Mucosa of rectum (tissue), 2 donors: ENCODE measurements at regions not wholly inside any gene's neighbourhood (a gene's known extent, or its start where the extent isn't known, plus 50 kb on each side); places are given as distances from the start of the nearest gene placed in this dataset.

Experiments used
- H3K27ac ChIP-seq, 2 donors: one replicate each; pipeline ENCODE4 v1.7.0; 2013; ENCODE audit warnings: inconsistent platforms in 2 of 2, low read depth in 2 of 2, low read length in 2 of 2
- H3K27me3 ChIP-seq, 2 donors: one replicate each; pipeline ENCODE4 v1.7.0; 2013; ENCODE audit warnings: low read length in 2 of 2; ENCODE audit not compliant: control insufficient read depth in 2 of 2, insufficient read depth in 2 of 2
- H3K36me3 ChIP-seq, 2 donors: one replicate each; pipeline ENCODE4 v1.7.0; 2013; ENCODE audit warnings: low read length in 2 of 2; ENCODE audit not compliant: control insufficient read depth in 2 of 2, insufficient read depth in 2 of 2
- H3K4me1 ChIP-seq, 2 donors: one replicate each; pipeline ENCODE4 v1.7.0; 2013; ENCODE audit warnings: low read length in 2 of 2, mild to moderate bottlenecking in 1 of 2; ENCODE audit not compliant: control insufficient read depth in 2 of 2, insufficient read depth in 2 of 2
- H3K4me3 ChIP-seq, 2 donors: one replicate each; pipeline ENCODE4 v1.7.0; 2013; ENCODE audit warnings: low read length in 2 of 2
- H3K9ac ChIP-seq, 2 donors: one replicate each; pipeline ENCODE4 v1.7.0; 2013; ENCODE audit warnings: low read length in 2 of 2, low read depth in 1 of 2, mild to moderate bottlenecking in 1 of 2
- H3K9me3 ChIP-seq, 2 donors: one replicate each; pipeline ENCODE4 v1.7.0; 2013; ENCODE audit warnings: low read length in 2 of 2; ENCODE audit not compliant: control insufficient read depth in 2 of 2
- donor health status: healthy.
- donor health status: Normal muscosa, but diverticular disease.

DNA sequence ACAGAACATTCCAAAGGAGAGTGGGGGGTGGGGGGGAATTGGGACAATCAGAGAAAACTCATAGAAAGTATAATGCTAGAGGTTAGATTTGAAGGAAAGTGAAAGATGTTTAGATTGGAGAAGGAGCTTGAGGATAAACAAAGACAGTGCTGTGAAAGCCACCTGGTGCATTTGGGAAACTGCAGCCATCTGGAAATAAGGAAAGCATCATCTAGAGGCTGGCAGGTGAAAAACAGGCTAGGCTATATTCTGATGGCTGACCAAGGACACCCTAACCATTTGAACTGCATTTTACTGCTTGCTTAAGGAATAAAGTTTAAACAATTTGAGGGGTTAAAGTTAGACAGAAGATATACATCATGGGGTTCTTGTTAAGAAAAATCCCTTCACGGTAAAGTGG, 296.4 kb downstream of the CETN3 start:
- no peak overlapping the region for H3K4me3 ChIP-seq
- no peaks in the 10 kb centered on the region for H3K27me3 ChIP-seq
- H3K9me3 ChIP-seq, result no peaks in the 10 kb centered on the region
- H3K27ac ChIP-seq, result no peak overlapping the region
- H3K4me1 ChIP-seq, result no peaks in the 10 kb centered on the region
- H3K36me3 ChIP-seq, result no peaks in the 10 kb centered on the region
- no peak overlapping the region for H3K9ac ChIP-seq

- no peaks in the 10 kb centered on the region for H3K9me3 ChIP-seq
- no peak overlapping the region for H3K27ac ChIP-seq
- H3K36me3 ChIP-seq, result no peaks in the 10 kb centered on the region
- H3K9ac ChIP-seq, result no peak overlapping the region
- H3K27me3 ChIP-seq, result no peaks in the 10 kb centered on the region
- no peak overlapping the region for H3K4me3 ChIP-seq
- H3K4me1 ChIP-seq, result no peaks in the 10 kb centered on the region
Observed at GRCh38 chr5:90112033-90112692, 297.4 kb downstream of the CETN3 start.

DNA sequence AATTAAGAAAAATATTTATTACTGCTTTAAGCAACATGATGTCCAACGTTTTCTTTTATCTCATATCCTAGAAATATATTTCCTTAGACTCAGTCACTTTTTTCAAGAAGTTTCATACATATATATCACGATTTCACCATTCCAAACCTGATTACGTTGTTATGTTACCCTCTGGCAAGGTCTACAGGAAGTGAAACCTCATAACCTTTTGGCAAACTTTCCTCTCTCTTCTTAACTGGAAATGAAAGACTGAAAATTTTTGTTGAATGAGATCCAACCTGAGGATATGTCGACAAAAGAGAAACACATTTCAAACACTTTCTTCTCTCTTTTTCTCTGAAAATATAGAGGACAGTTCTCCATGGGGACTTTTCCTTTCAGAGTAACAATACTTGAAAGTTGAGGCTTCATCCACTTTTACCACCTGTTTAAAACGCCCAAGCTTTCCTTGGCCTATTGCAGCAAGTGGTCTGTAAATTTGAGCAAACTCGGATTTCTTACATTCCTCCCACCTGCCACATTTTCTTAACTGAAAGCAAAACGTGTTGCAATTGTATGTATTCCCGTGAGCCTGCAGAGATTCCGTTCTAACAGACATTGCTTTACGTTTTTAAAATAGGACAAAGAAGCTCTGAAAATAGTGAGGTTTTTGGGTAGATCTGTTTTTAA, 298.1 kb downstream of the CETN3 start:
- no peaks in the 10 kb centered on the region for H3K4me1 ChIP-seq
- H3K27ac ChIP-seq, result no peak overlapping the region
- no peaks in the 10 kb centered on the region for H3K27me3 ChIP-seq
- no peak overlapping the region for H3K4me3 ChIP-seq
- H3K9me3 ChIP-seq, result no peaks in the 10 kb centered on the region
- H3K36me3 ChIP-seq, result no peaks in the 10 kb centered on the region
- H3K9ac ChIP-seq, result no peak overlapping the region

GRCh38 chr5:90109285-90109684, 300.3 kb downstream of the CETN3 start:
- Histone ChIP-seq H3K4me1 (no peaks in the 10 kb centered on the region), H3K4me3 (no peak overlapping the region), H3K36me3 (no peaks in the 10 kb centered on the region), H3K9ac (no peak overlapping the region), H3K27me3 (no peaks in the 10 kb centered on the region), H3K27ac (no peak overlapping the region), H3K9me3 (no peaks in the 10 kb centered on the region)

DNA sequence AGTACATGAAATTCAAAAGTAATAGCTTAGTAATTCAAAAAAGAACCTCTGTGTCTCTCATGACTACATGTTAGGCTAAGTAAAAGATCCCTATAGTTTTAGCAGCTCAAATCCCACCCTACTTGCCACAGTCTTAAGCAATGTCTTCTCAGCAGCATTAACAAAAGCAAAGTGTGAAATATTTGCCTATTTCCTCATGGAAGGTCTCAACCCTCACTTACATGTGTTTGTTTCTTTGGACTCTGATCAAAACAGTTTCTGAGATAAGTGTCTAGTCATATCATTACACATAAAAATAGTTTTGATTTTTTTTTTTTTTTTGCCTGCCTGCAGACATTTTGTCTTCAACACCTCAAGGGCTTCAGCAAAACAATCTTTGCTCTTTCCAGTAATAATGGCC, 310.5 kb downstream of the CETN3 start:
- Histone ChIP-seq H3K4me3 (no peak overlapping the region), H3K9me3 (no peaks in the 10 kb centered on the region), H3K27ac (no peak overlapping the region), H3K4me1 (no peaks in the 10 kb centered on the region), H3K27me3 (no peaks in the 10 kb centered on the region), H3K36me3 (no peaks in the 10 kb centered on the region), H3K9ac (no peak overlapping the region)

DNA sequence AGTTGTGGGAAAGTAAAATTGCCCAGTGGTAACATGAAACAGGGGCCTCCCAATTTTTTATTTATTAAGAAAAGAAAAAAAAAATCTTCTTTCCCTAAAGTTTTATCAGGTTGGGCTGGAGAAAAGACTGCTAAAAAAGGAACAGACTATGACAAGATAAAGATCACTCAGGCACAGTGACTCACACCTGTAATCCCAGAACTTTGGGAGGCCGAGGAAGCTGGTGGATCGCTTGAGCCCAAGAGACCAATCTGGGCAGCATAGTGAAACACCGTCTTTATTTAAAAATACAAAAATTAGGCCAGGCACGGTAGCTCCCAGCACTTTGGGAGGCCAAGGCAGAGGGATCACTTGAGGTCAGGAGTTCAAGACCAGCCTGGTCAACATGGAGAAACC, 312.5 kb downstream of the CETN3 start:
- Histone ChIP-seq H3K9ac (no peak overlapping the region), H3K4me3 (no peak overlapping the region), H3K36me3 (no peaks in the 10 kb centered on the region), H3K27ac (no peak overlapping the region), H3K9me3 (no peaks in the 10 kb centered on the region), H3K27me3 (no peaks in the 10 kb centered on the region), H3K4me1 (no peaks in the 10 kb centered on the region)

DNA sequence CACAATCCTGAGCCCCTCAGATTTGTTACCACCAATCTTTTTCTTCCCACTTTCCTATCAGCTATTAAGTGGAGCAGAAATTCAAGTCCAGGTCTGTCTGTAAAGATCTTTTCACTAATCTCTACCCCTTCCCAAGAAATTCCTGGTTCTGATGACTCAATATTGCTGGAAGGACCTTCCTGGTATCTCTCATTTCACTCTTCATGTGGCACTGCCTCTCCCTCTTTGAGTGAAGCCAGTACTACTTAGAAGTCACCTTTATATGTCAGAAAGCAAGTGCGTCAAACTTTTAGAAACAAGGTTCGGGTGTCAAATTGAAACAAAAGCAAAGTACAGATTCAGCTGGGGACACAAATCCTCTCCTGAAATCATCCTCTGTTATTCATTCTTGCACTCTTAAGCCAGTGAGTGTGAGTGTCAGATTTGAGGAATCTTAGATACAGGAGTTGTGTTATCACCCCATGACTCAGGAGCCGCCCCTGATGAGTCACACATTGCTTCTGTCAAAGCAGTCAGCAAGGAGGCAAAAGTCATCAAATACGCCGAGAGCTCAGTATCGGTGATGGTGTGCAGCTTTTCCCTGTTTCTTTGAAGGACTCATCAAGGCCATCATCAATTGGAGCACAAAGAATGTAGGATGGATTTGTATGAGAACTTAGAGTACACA, 313.0 kb downstream of the CETN3 start:
- H3K27me3 ChIP-seq, result no peaks in the 10 kb centered on the region
- H3K27ac ChIP-seq, result no peak overlapping the region
- no peaks in the 10 kb centered on the region for H3K36me3 ChIP-seq

GRCh38 chr5:90095292-90096060, 314.1 kb downstream of the CETN3 start:
- no peaks in the 10 kb centered on the region for H3K4me1 ChIP-seq
- no peak overlapping the region for H3K9ac ChIP-seq
- no peaks in the 10 kb centered on the region for H3K27me3 ChIP-seq
- H3K27ac ChIP-seq, result no peak overlapping the region
- H3K36me3 ChIP-seq, result no peaks in the 10 kb centered on the region
- no peaks in the 10 kb centered on the region for H3K9me3 ChIP-seq
- no peak overlapping the region for H3K4me3 ChIP-seq

More for the DNA sequence above, 313.0 kb downstream of the CETN3 start:
- H3K4me1 ChIP-seq, result no peaks in the 10 kb centered on the region
- H3K9ac ChIP-seq, result no peak overlapping the region
- no peaks in the 10 kb centered on the region for H3K9me3 ChIP-seq
- no peak overlapping the region for H3K4me3 ChIP-seq

GRCh38 chr5:90093751-90094485, 315.6 kb downstream of the CETN3 start:
- no peak overlapping the region for H3K27ac ChIP-seq
- no peaks in the 10 kb centered on the region for H3K27me3 ChIP-seq
- H3K4me3 ChIP-seq, result no peak overlapping the region
- H3K36me3 ChIP-seq, result no peaks in the 10 kb centered on the region
- H3K9ac ChIP-seq, result no peak overlapping the region
- no peaks in the 10 kb centered on the region for H3K9me3 ChIP-seq
- H3K4me1 ChIP-seq, result no peaks in the 10 kb centered on the region
